ENCODE measurements at regions not wholly inside any gene's neighbourhood (a gene's known extent, or its start where the extent isn't known, plus 50 kb on each side); places are given as distances from the start of the nearest gene placed in this dataset.

DNA sequence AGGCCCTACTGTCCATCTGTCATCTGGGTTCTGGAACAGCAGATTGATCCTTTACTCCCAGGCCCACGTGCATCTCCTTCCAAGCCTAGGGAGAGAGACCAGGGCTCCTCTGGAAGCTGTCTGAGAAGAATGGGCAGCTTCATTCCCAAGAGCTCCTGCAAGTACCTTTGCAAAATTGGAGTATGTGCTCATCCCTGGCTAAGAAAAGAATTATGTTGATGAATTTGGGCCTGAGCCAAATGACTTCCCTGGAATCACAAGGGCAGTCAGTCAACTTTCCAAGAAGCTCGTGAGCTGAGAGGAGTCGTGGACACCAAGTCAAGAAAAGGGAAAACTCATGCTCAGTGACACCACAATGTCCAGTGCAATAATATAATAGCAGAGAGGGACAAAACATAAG, 54.6 kb upstream of the AKAP12 start:
- Histone ChIP-seq H3K4me1 (ENCODE audit: insufficient read depth, low read length) (no peaks in the 10 kb centered on the region), H3K27ac (ENCODE audit: low read depth in 1 of 2, low read length in 2 of 2) (no peak overlapping the region), H3K36me3 (ENCODE audit: insufficient read depth, low read length) (no peaks in the 10 kb centered on the region), H3K9me3 (ENCODE audit: control insufficient read depth in 1 of 2, insufficient read depth in 1 of 2, low read length in 2 of 2) (no peaks in the 10 kb centered on the region), H3K27me3 (ENCODE audit: control insufficient read depth in 1 of 2, insufficient read depth in 2 of 2, low read length in 2 of 2) (no peaks in the 10 kb centered on the region), H3K4me3 (ENCODE audit: low read length) (no peak overlapping the region)
- ATAC-seq (ENCODE audit: poor library complexity), result no peak
- Mint-ChIP-seq H3K4me3 (no peak overlapping the region), H3K27ac (no peak overlapping the region), H3K9me3 (no peaks in the 10 kb centered on the region), H3K27me3 (peaks cover 4% of the 10 kb centered on the region), H3K36me3 (ENCODE audit: low read depth) (no peaks in the 10 kb centered on the region), H3K4me1 (ENCODE audit: low read depth) (no peaks in the 10 kb centered on the region)
- TF ChIP-seq, protein P1, sequence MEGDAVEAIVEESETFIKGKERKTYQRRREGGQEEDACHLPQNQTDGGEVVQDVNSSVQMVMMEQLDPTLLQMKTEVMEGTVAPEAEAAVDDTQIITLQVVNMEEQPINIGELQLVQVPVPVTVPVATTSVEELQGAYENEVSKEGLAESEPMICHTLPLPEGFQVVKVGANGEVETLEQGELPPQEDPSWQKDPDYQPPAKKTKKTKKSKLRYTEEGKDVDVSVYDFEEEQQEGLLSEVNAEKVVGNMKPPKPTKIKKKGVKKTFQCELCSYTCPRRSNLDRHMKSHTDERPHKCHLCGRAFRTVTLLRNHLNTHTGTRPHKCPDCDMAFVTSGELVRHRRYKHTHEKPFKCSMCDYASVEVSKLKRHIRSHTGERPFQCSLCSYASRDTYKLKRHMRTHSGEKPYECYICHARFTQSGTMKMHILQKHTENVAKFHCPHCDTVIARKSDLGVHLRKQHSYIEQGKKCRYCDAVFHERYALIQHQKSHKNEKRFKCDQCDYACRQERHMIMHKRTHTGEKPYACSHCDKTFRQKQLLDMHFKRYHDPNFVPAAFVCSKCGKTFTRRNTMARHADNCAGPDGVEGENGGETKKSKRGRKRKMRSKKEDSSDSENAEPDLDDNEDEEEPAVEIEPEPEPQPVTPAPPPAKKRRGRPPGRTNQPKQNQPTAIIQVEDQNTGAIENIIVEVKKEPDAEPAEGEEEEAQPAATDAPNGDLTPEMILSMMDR (IDR thresholded peaks at IDR 0.05), result no peak
- intact Hi-C loops (cut with DNase I, micrococcal nuclease), result no loop called here
- POLR2A ChIA-PET, result no interaction called here
- DNase-seq, result no peak
- CTCF ChIA-PET, result no interaction called here

- no peak overlapping the region for H3K4me3 ChIP-seq (ENCODE audit: low read length)
- H3K27me3 Mint-ChIP-seq, result peaks cover 3% of the 10 kb centered on the region
Measured at GRCh38 chr6:151186306-151186705, 53.5 kb upstream of the AKAP12 start.

DNA sequence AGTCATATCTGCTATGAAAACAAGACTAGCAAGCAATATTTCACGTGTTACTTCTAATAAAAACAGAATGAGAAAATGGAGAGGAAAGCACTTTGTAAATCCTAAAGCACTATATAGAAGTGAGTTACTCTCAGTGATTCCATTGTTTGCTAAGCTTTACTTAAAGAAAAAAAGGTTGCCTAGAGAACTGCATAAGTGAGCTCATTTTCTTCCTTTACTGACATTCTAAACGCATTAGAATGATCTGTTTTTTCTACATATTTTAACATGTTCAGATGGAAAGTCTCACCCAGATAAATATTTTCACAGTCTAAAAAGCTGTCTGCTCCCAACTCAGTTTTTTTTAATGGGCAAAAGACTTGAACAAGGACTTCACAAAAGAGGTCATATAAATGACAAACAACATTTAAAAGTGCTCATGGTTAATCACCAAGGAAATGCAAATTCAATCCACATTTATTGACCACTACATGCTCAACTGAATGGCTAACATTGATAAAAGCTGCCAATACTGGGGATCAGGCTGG, 52.9 kb upstream of the AKAP12 start:
- no peak for ATAC-seq (ENCODE audit: poor library complexity)
- Mint-ChIP-seq H3K36me3 (ENCODE audit: low read depth) (no peaks in the 10 kb centered on the region), H3K9me3 (no peaks in the 10 kb centered on the region), H3K4me3 (no peak overlapping the region), H3K27ac (no peak overlapping the region), H3K4me1 (ENCODE audit: low read depth) (no peaks in the 10 kb centered on the region), H3K27me3 (peaks cover 8% of the 10 kb centered on the region)
- Histone ChIP-seq H3K36me3 (ENCODE audit: insufficient read depth, low read length) (no peaks in the 10 kb centered on the region), H3K4me1 (ENCODE audit: insufficient read depth, low read length) (no peaks in the 10 kb centered on the region), H3K4me3 (ENCODE audit: low read length) (no peak overlapping the region), H3K27ac (ENCODE audit: low read depth in 1 of 2, low read length in 2 of 2) (no peak overlapping the region), H3K9me3 (ENCODE audit: control insufficient read depth in 1 of 2, insufficient read depth in 1 of 2, low read length in 2 of 2) (no peaks in the 10 kb centered on the region), H3K27me3 (ENCODE audit: control insufficient read depth in 1 of 2, insufficient read depth in 2 of 2, low read length in 2 of 2) (no peaks in the 10 kb centered on the region)
- ChIA-PET CTCF (no interaction called here), POLR2A (no interaction called here)
- DNase-seq, result no peak
- TF ChIP-seq, protein P1 (IDR thresholded peaks at IDR 0.05), result no peak
- intact Hi-C loops (cut with DNase I, micrococcal nuclease), result no loop called here

More at GRCh38 chr6:151186306-151186705, 53.5 kb upstream of the AKAP12 start:
- Mint-ChIP-seq H3K4me3 (no peak overlapping the region), H3K36me3 (ENCODE audit: low read depth) (no peaks in the 10 kb centered on the region), H3K4me1 (ENCODE audit: low read depth) (no peaks in the 10 kb centered on the region), H3K27ac (no peak overlapping the region), H3K9me3 (no peaks in the 10 kb centered on the region)
- ChIA-PET POLR2A (no interaction called here), CTCF (no interaction called here)
- no peaks in the 10 kb centered on the region for H3K36me3 ChIP-seq (ENCODE audit: insufficient read depth, low read length)
- DNase-seq (no peak), ATAC-seq (ENCODE audit: poor library complexity) (no peak)
- H3K27ac ChIP-seq (ENCODE audit: low read depth in 1 of 2, low read length in 2 of 2), result no peak overlapping the region
- H3K27me3 ChIP-seq (ENCODE audit: control insufficient read depth in 1 of 2, insufficient read depth in 2 of 2, low read length in 2 of 2), result no peaks in the 10 kb centered on the region
- H3K4me1 ChIP-seq (ENCODE audit: insufficient read depth, low read length), result no peaks in the 10 kb centered on the region
- TF ChIP-seq, protein P1 (IDR thresholded peaks at IDR 0.05), result no peak
- no peaks in the 10 kb centered on the region for H3K9me3 ChIP-seq (ENCODE audit: control insufficient read depth in 1 of 2, insufficient read depth in 1 of 2, low read length in 2 of 2)
- intact Hi-C loops (cut with DNase I, micrococcal nuclease), result no loop called here

Measured in CD4-positive, alpha-beta T cell (primary cell).